Tongue (tissue), 1 donor: ENCODE measurements at regions not wholly inside any gene's neighbourhood (a gene's known extent, or its start where the extent isn't known, plus 50 kb on each side); places are given as distances from the start of the nearest gene placed in this dataset.

Experiments
- DNase-seq: peaks from one replicate; pipeline ENCODE4 v3.0.0-alpha.2; 2015

DNA sequence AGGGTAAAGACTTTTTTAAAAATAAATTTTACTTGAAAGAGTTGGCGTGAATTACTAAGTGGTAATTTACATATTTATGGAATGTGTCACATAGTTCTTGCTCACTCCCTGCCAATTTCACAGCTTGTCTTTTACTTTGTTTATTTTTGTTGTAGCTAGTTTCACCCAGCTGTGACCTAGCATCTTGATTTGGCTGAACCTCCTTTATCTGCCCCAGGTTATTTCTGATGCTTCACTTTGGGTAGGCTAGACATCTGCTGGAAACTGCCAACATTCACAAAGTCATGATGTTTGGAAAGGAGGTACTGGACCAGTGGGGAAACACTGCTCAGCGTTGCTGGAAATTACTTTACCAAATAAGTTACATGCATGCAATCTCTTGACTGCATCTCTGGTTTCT, 1676.0 kb upstream of the RAG2 start:
- DNase-seq: no peak

- DNase-seq: no peak
Measured at GRCh38 chr11:38272376-38272775, 1674.3 kb upstream of the RAG2 start.

DNA sequence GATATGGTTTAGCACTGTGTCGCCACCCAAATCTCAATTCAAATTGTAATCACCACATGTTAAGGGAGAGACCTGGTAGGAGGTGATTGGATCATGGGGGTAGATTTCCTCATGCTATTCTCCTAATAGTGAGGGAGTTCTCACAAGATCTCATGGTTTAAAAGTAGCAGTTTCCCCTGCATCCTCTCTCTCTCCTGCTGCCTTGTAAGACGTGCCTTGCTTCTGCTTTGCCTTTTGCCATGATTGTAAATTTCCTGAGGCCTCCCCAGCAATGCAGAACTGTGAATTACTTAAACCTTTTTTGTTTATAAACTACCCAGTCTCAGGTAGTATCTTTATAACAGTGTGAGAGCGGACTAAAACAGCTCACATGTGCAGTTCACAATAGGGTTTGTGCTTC, 1668.7 kb upstream of the RAG2 start:
- no peak for DNase-seq

- DNase-seq: no peak
Measured at GRCh38 chr11:38256436-38256835, 1658.4 kb upstream of the RAG2 start.

DNA sequence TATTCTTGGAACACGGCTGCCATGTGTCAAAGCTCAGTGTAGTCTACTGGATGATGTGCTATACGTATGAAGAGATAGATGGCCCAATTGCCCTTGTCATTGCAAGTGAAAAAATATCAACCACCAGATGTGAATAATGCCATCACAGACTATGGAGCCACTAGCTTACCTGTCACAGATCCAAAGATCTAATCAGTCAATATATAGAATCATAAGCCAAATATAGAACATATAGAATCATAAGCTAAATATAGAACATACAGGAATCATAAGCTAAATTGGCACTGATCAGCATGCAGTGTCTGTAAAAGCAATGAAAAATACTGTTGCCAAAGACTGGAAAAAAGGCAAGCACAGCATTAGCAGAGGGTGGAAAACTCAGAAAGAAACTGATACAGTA, 1656.9 kb upstream of the RAG2 start:
- no peak for DNase-seq

DNA sequence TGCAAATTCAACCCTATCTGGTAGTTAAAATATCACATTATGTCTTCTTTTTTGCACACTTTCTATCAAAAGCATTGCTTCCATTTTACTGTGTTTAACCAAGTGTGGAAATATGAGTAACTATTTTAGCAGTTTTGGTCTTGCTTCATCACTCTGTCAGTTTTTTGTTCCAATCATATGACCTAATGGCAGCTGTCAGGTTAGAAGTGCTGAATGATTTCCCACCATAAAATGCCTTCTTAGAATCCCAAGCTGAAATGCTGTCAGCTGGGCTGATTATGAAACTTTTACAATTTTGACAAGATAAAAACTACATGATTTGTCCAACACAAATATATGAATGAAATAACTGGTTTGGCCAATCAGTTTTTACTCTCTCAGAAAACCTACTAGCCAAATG, 1654.6 kb upstream of the RAG2 start:
- DNase-seq: no peak

DNA sequence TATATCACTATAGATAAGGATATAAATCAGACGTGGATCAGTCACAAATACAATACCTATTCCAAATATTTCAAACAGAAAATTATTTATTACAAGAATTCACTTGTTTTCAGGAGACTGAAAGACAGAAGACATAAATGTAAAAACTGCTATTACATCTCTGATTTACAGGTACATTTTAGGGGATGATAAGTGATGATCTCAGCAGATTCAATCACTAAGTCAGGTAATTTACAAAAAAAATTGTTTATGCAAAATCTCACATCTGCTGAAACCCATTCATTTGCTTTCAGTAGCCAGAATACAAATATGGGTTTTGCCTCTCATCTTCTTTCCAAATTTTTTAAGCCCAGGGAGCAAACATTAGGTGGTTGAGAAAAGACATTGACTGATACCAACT, 1648.4 kb upstream of the RAG2 start:
- DNase-seq: no peak

GRCh38 chr11:38226684-38227083, 1628.6 kb upstream of the RAG2 start:
- DNase-seq: no peak

DNA sequence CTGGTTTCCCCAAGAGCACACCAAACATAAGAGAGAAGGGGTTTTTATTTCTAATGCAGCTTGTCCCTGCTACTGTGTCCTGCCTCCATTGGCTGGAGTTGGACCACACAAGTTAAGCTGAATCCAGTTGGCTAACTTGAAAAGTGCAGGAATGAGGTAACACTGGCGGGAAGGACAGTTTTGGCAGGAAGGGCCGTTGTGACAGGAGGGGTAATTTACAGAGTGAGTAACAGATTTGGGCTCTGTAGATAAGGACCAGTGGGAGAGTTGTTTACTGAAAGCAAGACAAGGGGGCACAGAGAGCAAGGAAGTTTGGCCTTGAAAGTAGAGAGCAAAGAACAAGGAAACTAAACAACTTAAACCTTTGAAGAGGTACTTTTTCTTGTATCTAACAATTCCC, 1623.3 kb upstream of the RAG2 start:
- DNase-seq: no peak

- no peak for DNase-seq
Measured at GRCh38 chr11:38219636-38220035, 1621.6 kb upstream of the RAG2 start.

DNA sequence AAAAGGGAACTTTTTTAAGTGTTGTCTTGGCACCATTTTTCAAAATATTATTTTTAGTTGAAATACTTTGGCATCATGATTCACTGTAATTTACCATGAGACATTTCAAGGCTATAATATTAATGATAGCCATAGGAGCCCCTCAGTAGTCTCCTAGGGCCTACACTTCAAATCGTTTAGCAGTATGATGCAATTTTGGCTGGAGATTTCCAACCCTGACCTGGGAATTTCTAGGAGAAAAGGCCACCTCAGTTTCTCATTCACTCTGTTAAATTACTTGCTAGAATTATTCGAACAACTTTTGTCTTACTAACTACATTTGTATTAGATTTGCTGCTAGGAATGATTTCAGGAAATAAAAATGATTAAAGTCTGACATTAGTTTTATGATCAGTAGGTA, 1610.9 kb upstream of the RAG2 start:
- no peak for DNase-seq

DNA sequence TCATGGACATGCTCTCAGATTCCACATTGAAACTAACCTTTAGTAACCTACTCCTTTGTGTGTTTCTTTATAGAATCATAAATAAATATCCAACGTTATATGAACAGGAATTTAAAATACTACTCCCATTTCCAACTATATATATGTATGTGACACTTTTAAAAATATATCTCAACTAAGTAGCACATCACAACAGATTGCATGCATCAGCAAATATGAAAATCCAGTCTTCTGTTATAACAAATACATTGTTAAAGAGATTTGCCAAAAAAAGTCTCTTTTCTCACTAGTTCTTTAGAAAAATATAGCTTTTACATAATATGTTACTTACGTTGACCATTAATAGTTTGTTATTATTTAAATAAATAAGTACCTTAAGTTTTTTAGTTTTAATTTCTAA, 1608.6 kb upstream of the RAG2 start:
- no peak for DNase-seq

- no peak for DNase-seq
Measured at GRCh38 chr11:38191101-38191500, 1593.1 kb upstream of the RAG2 start.

DNA sequence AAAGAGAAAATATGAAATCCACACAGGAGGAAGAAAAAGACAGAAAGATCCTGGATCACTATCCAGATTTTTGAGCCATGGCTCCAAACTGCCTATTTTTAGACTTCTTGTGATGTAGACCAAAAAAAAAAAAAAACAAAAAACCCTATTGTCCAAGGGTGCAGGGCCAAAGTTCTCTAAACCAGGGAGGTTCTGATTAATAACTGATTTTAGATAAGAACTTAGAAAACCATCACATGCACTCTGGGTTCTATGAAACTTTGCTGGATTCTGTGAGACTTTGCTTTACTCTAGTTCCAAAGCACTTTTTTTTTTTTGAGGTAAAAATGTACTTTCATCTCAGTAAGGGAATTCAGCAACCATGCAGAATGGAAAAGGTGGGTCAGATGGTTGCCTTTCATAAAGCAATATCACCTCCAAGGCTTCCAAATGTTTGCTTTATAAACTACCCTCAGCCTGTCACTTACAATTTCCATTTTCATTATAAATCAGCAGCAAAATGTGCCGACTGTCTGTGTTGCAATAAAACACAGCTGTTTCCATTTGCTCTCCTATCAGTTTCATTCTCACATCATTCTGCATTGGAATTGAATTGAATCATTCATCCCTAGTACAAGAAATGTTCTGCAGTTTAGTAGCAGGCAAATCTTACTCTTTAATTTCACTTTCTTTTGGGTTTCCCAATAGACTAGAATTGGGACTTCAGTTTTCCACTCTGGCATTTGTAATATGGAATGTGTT, 1584.3 kb upstream of the RAG2 start:
- peak; percentile 27 for DNase-seq

DNA sequence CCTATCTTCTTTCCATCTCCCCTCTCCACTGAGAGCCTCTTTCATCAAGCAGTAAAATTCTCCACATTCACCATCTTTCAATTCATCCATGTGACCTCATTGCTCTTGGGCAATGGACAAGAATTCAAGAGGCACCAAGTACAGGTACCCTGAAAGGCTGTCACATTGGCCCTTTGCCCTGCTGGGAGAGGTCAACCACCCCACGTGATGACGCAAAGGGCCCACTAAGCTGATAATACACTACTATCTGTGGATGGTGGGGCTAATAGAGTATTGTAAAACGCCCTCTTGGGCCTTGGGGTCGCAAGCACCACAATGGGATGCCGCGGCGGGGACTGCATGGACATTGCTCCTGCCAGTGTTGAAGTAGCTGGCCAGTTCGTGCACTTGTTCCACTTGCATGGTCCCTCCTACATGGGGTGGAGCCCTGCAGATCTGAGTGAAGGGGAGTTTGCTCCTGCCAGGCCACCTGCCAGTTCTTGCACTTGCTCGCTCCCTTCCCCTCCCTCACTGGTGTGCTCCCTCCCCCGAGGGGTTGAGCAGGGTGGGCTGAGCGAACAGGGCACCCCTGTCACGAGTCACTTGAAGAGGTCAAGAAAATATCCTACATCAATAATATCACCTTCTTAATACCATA, 1578.8 kb upstream of the RAG2 start:
- DNase-seq: no peak

- DNase-seq: no peak
Measured at GRCh38 chr11:38173676-38174075, 1575.6 kb upstream of the RAG2 start.

GRCh38 chr11:38169286-38169685, 1571.2 kb upstream of the RAG2 start:
- DNase-seq: no peak

DNA sequence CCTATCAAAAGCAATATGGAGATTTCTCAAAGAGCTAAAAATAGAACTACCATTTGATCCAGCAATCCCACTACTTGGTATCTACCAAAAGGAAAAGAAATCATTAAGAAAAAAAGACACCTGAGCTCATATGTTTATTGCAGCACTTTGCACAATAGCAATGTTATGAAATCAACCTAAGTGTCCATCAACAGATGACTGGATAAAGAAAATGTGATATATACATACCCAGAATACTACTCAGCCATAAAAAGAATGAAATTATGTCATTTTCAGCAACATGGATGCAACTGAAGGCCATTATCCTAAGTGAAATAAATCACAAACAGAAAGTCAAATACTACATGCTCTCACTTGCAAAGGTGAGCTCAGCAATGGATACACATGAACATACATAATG, 1565.5 kb upstream of the RAG2 start:
- DNase-seq: no peak

GRCh38 chr11:38160433-38160832, 1562.4 kb upstream of the RAG2 start:
- DNase-seq: no peak

- no peak for DNase-seq
Measured at GRCh38 chr11:38159038-38159437, 1561.0 kb upstream of the RAG2 start.

GRCh38 chr11:38156495-38157146, 1558.6 kb upstream of the RAG2 start:
- DNase-seq: no peak

DNA sequence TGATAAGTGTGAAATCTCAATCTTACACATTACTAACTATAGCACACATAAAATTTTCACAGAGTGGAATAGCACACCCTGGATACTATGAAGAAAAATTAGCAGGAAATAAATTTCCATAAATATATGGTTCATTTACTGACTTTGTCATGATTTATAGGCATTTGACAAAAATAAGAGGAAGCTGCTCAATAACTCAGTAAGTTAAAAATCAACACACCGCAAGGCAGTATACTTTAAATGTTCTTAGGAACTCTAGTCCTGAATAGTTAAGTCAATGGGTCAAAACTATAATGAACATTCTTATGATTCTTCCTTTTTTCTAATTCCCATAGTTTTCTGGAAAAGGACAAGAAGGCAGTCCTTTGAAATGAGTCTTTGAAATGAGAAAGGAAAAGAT, 1557.8 kb upstream of the RAG2 start:
- no peak for DNase-seq

GRCh38 chr11:38153985-38154384, 1555.9 kb upstream of the RAG2 start:
- no peak for DNase-seq

GRCh38 chr11:38143852-38144251, 1545.8 kb upstream of the RAG2 start:
- DNase-seq: no peak
